Calu3 (cell line): ENCODE measurements at regions not wholly inside any gene's neighbourhood (a gene's known extent, or its start where the extent isn't known, plus 50 kb on each side); places are given as distances from the start of the nearest gene placed in this dataset.

Experiments
- BruUV-seq: library from RNA; stranded (reverse); fragments of 400-500 nt; replicated peaks from 2 replicates; lab custom pipeline; 2021; lab: Mats Ljungman, UMichigan
- CTCF ChIA-PET: fragments of 300-600 bp; sonication (Branson Sonifier 250); formaldehyde crosslinking; loops from one replicate; lab custom pipeline; 2022; ENCODE audit warnings: antibody characterized with exemption; lab: Charles Lee
- DNase-seq: peaks from one replicate; pipeline ENCODE4 v3.0.0; 2022
- H3K27ac Mint-ChIP-seq: one replicate; pipeline ENCODE4 v1.8.0; 2022; ENCODE audit warnings: mixed read lengths; ENCODE audit not compliant: unreplicated experiment
- H3K27me3 Mint-ChIP-seq: one replicate; pipeline ENCODE4 v1.8.0; 2022; ENCODE audit warnings: mixed read lengths; ENCODE audit not compliant: unreplicated experiment
- H3K36me3 Mint-ChIP-seq: one replicate; pipeline ENCODE4 v1.8.0; 2022; ENCODE audit warnings: mild to moderate bottlenecking, moderate library complexity, mixed read lengths; ENCODE audit not compliant: insufficient read depth, unreplicated experiment
- H3K4me1 Mint-ChIP-seq: one replicate; pipeline ENCODE4 v1.8.0; 2022; ENCODE audit warnings: mild to moderate bottlenecking, low read depth, mixed read lengths; ENCODE audit not compliant: unreplicated experiment
- H3K4me3 Mint-ChIP-seq: one replicate; pipeline ENCODE4 v1.8.0; 2022; ENCODE audit warnings: mild to moderate bottlenecking, low read depth, moderate library complexity, mixed read lengths; ENCODE audit not compliant: unreplicated experiment
- H3K9me3 Mint-ChIP-seq: one replicate; pipeline ENCODE4 v1.8.0; 2022; ENCODE audit warnings: low read depth, mixed read lengths; ENCODE audit not compliant: unreplicated experiment
- CTCF ChIP-seq: fragments of 200-600 bp; IDR thresholded peaks from one replicate; pipeline ENCODE4 v1.8.0; 2022; ENCODE audit warnings: antibody characterized with exemption; ENCODE audit not compliant: unreplicated experiment
- intact Hi-C: fragments of 100-400 bp; cut with micrococcal nuclease; formaldehyde crosslinking; loops from one replicate; pipeline ENCODE4 v1.10.0; 2022; ENCODE audit not compliant: unreplicated experiment

- BruUV-seq: no TSS peak
- Mint-ChIP-seq H3K9me3 (peaks cover 17% of the 10 kb centered on the region), H3K27me3 (no peaks in the 10 kb centered on the region)
Measured at GRCh38 chr4:45172636-45173035, 446.3 kb upstream of the GNPDA2 start.

GRCh38 chr4:45160951-45161350 lies 434.6 kb upstream of the GNPDA2 start:
- H3K4me1 Mint-ChIP-seq: no peaks in the 10 kb centered on the region
- H3K4me3 Mint-ChIP-seq: no peak overlapping the region
- CTCF ChIA-PET: no interaction called here
- H3K9me3 Mint-ChIP-seq: peaks cover 4% of the 10 kb centered on the region
- no TSS peak for BruUV-seq
- H3K27me3 Mint-ChIP-seq: no peaks in the 10 kb centered on the region
- H3K36me3 Mint-ChIP-seq: no peaks in the 10 kb centered on the region
- TF ChIP-seq CTCF: no peak
- intact Hi-C loops: no loop called here
- no peak for DNase-seq
- no peak overlapping the region for H3K27ac Mint-ChIP-seq

More at GRCh38 chr4:45172636-45173035, 446.3 kb upstream of the GNPDA2 start:
- Mint-ChIP-seq H3K4me3 (no peak overlapping the region), H3K27ac (no peak overlapping the region), H3K36me3 (no peaks in the 10 kb centered on the region), H3K4me1 (no peaks in the 10 kb centered on the region)
- intact Hi-C loops: no loop called here
- TF ChIP-seq CTCF: no peak
- CTCF ChIA-PET: no interaction called here
- DNase-seq: no peak

GRCh38 chr4:45155081-45155777 lies 428.9 kb upstream of the GNPDA2 start:
- Mint-ChIP-seq H3K27me3 (no peaks in the 10 kb centered on the region), H3K4me3 (no peak overlapping the region), H3K4me1 (no peaks in the 10 kb centered on the region), H3K36me3 (no peaks in the 10 kb centered on the region), H3K27ac (no peak overlapping the region), H3K9me3 (peaks cover 2% of the 10 kb centered on the region)
- TF ChIP-seq CTCF: no peak
- no TSS peak for BruUV-seq
- intact Hi-C loops: no loop called here
- CTCF ChIA-PET: no interaction called here
- no peak for DNase-seq

- H3K9me3 Mint-ChIP-seq: peaks cover 1% of the 10 kb centered on the region
- no peaks in the 10 kb centered on the region for H3K4me1 Mint-ChIP-seq
- DNase-seq: no peak
- TF ChIP-seq CTCF: no peak
- CTCF ChIA-PET: no interaction called here
- H3K27me3 Mint-ChIP-seq: no peaks in the 10 kb centered on the region
- intact Hi-C loops: no loop called here
- no peak overlapping the region for H3K27ac Mint-ChIP-seq
- no TSS peak for BruUV-seq
- H3K36me3 Mint-ChIP-seq: no peaks in the 10 kb centered on the region
- no peak overlapping the region for H3K4me3 Mint-ChIP-seq
Measured at GRCh38 chr4:45147866-45148265, 421.5 kb upstream of the GNPDA2 start.
